HG02798 (cell line): ENCODE measurements at regions not wholly inside any gene's neighbourhood (a gene's known extent, or its start where the extent isn't known, plus 50 kb on each side); places are given as distances from the start of the nearest gene placed in this dataset.
"Not testable (repeated sequence)": the region's sequence is repeated elsewhere in the genome, so short reads cannot be mapped to it uniquely, and the experiment has no call there.

Source experiments
- ATAC-seq: cut with Tn5 transposase; IDR thresholded peaks from one replicate; pipeline ENCODE4 v1.9.1; 2021; ENCODE audit warnings: mild to moderate bottlenecking; ENCODE audit not compliant: unreplicated experiment, poor library complexity

GRCh38 chr13:50376895-50377575 is 361.8 kb downstream of the KCNRG start:
- ATAC-seq = no peak

DNA sequence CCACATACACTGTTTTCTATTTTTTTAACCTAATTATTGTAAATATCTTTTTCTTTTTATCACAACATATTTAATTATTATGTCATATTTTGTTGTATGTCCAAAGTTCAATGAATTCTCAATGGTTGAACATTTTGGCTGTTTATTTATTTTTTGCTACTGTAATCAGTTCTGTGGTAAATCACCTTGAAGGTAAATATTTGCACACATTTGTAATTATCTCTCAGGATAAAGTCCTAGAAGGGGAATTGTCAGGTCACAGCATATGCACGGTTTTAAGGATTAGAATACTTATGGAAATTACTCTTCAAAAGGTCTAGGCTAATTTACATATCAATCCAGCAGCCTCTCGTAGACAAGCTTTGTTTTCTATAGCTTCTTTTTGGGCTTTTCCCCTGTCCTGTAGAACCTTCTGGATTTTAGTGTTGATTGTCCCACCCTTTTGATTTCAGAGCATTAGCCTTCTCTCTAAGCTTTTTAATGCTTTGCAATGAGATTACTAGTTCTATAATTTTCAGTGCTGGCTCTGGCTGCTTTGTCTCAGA is 362.6 kb downstream of the KCNRG start:
- no peak for ATAC-seq

DNA sequence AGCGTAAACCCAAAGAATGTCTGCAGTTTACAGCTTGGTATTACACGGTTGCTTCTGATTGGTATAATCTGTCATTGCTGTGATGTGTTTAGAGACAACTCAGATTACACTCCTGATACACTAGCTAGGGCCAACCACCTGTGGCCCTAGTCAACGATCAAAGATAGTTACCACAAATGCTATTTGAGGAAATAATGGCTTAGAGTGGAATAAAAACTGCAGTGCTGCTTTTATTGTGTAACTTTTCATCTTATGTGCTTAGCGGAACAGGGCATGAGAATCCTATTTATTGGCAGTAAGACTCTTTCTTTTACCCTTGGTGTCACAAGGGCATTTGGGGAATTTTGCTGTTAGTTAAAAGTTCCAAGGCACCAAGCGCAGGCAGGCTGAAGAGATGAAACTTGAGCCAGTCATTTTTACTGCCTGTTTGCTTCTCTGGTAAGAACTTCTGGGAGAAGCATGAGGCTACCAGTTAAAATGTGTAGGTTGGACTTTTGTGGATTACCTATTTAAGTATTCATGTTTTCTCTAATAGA is 363.3 kb downstream of the KCNRG start:
- ATAC-seq = no peak

GRCh38 chr13:50379584-50379983 is 364.3 kb downstream of the KCNRG start:
- no peak for ATAC-seq

DNA sequence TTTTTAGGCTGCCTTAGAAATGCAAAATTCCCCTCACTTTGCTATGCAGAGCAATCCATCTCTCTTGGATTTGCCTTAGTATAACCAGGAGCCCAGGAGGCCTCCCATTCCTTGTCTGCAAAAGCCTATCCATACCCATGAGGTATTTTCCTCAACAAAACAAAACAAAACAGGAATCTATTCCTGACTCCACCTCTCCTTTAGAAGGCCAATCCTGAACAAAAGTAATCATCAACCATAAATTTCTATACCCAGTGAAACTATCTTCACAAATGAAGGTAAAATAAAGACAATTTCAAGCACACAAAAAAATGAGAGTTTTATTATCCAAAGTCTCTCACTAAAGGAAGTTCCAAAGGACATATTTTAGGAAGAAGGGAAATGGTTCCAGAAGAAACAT is 365.7 kb downstream of the KCNRG start:
- ATAC-seq = no peak

GRCh38 chr13:50382511-50382910 is 367.3 kb downstream of the KCNRG start:
- no peak for ATAC-seq

- ATAC-seq = no peak
Measured at GRCh38 chr13:50382951-50383350, 367.7 kb downstream of the KCNRG start.

- no peak for ATAC-seq
Measured at GRCh38 chr13:50384724-50385123, 369.5 kb downstream of the KCNRG start.

GRCh38 chr13:50386541-50387050 is 371.4 kb downstream of the KCNRG start:
- ATAC-seq = no peak

DNA sequence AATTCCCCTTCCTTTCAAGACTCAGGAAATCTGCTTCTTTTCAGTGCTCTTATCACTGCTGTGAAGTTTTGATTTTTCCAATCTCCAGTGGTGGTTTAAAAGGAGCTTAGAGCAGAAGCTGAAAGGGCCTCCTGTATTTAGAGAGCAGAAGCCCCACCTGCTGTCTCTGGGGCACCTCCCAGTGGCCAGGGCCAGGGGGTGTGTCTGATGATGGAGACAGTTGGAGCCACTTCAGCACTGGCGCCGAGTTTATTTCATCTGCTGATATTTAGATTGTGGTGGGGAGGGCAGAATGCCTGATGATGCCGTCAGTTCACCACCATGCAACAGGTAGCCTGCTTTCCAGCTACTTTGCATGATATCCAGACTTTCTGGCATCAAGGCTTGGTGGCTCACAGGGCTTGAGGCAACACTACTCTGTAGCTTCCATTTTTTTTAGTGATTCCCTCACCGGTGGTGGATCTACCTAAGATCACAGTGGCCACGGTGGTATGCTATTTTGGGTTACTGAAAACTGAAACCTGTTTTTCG is 371.9 kb downstream of the KCNRG start:
- ATAC-seq = no peak

DNA sequence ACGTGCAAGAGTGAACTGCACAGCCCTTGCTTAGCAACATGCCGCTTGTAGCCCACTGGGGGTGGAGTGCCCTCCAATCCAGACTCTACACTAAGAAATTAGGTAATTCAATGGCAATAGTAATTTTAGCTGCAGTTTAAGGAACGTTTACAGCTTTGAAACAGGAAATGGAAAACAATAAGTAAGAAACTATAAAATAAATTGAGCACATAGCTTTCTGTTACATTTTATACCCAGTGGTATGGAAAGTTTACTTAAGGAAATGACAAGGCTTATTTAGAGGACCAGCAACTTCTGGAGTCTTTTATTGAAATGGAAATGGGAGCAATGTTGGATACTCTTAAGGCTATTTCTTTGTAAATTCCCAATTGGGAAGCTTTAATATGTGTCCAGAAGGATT is 373.2 kb downstream of the KCNRG start:
- no peak for ATAC-seq

- ATAC-seq = no peak
Measured at GRCh38 chr13:50389726-50390125, 374.5 kb downstream of the KCNRG start.

DNA sequence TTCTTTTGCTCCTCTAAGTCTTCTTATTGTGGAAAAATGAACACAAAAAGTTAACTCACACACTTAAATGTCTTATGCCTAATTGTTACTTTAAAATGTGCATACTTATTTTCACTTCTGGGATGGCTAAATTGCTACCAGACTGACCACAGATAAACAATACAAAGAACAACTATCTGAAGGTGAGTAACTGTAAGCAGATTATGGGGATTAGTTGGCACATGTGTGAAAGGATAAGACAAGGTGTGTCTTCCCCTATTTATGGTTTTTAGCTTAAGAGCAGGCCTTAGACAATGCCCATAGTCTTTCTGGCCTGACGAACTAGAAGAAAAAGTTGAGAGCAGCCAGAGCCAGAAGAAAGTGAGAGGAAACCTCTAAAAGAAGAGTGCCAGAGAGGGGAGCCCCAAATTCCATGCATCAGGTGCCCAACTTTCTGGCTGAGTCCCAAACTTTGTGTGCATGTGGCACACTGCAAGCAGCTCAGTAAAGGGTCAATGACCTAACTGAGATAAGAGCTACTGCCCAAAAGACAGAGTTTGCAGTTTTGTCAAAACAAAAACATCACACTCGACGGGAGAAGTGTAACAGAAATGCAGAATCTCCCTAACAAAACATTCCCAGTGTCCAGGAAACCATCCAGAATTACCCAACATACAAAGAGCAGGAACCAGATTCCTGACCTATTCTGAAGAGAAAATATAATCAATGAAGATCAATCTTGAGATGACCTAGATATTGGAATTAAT is 375.4 kb downstream of the KCNRG start:
- ATAC-seq = no peak

DNA sequence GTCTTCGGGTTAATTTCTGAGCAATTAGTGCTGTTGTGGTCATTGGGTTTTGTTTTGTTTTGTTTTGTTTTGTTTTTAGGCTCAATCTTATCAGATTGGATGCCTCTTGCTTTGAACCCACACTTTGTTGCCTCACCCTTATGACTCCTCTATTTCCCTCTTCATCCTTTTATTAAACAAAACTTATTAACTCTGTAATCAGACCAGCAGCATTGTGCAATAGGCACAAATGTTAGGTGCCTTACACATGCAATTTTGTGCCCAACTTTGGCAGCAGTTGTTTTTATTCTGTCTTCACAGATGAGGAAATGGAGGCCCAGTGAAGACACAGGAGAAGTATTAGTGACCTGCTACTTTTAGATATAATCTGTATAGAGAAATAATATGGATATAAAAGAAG is 377.7 kb downstream of the KCNRG start:
- ATAC-seq = no peak

DNA sequence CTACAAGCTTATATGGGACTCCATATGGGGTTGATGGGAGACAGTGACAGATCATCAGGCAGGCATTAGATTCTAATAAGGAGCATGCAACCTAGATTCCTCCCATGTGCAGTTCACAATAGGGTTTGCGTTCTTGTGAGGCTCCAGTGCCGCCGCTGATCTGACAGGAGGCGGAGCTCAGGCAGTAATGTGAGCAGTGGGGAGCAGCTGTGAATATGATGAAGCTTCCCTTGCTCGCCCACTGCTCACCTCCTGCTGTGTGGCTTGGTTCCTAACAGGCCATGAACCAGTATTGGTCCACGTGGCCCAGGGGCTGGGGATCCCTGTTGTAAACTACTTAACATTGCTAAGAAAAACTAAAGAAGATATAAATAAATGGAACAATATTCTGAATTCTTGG is 378.4 kb downstream of the KCNRG start:
- ATAC-seq = no peak

GRCh38 chr13:50396001-50396400 is 380.8 kb downstream of the KCNRG start:
- ATAC-seq = no peak

GRCh38 chr13:50396618-50397017 is 381.4 kb downstream of the KCNRG start:
- not testable (repeated sequence) for ATAC-seq

GRCh38 chr13:50400035-50400726 is 384.9 kb downstream of the KCNRG start:
- no peak for ATAC-seq

GRCh38 chr13:50401049-50401505 is 385.8 kb downstream of the KCNRG start:
- ATAC-seq = no peak

- no peak for ATAC-seq
Measured at GRCh38 chr13:50401721-50402465, 386.6 kb downstream of the KCNRG start.
